Fibroblast of skin of right quadriceps (primary cell): ENCODE measurements at regions not wholly inside any gene's neighbourhood (a gene's known extent, or its start where the extent isn't known, plus 50 kb on each side); places are given as distances from the start of the nearest gene placed in this dataset.

Experiments used
- DNase-seq: peaks from one replicate; pipeline ENCODE4 v3.0.0-alpha.2; 2013

DNA sequence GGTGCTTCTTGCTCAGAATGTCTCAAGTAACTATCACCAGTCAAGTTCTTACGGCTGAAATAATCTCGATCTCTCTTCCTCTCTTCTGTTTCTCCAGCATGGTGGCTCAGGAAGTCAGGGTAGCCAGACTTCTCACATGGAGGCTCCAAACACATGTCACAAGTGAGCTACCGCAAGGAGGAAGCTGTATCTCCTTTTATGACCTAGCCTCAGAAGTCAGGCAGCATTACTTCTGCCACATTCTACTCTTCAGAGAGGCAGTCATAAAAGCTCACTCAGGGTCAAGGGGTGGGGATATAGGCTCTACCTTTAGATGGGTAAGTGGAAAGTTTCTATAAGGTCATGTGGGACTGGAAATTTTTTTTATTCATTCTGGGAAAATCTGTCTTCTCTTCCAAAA lies 86.6 kb upstream of the NEO1 start:
- no peak for DNase-seq

DNA sequence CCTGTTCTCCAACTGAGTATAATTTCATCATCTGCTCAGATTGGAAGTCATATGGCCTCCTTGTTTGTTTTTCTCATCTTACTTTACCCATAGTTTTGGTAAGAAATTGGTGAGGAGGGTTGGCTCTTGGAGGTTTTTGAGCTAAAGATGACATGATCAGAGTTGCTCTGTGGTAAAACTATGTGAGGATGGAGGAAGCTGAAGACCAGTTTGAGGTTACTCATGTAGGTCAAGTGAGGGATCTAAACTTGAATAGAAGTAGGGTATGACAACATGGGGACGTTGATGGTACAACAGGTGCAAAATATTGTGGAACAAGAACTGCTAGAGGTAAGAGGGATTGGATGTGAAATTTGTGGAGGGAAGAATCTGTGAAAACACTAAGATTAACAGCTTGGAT lies 87.7 kb upstream of the NEO1 start:
- no peak for DNase-seq

DNA sequence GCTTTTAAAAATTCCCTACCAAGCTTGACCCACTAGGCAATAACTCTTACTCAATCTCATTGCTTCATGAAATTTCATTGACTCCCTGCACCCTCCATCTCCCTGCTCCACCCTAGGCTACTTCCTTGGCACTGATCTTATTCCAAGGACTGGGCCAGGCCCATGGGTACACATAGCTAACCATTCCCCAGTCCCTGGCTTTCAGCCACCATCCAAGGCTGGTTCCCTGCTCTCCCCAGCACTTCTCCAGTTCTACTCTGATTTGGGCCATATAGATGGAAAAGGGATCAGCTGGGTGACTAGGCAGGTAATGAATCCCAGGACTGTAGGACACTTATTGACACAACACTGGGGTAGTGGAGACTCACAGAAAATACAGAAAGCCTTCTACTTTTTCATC lies 88.1 kb upstream of the NEO1 start:
- DNase-seq = no peak

DNA sequence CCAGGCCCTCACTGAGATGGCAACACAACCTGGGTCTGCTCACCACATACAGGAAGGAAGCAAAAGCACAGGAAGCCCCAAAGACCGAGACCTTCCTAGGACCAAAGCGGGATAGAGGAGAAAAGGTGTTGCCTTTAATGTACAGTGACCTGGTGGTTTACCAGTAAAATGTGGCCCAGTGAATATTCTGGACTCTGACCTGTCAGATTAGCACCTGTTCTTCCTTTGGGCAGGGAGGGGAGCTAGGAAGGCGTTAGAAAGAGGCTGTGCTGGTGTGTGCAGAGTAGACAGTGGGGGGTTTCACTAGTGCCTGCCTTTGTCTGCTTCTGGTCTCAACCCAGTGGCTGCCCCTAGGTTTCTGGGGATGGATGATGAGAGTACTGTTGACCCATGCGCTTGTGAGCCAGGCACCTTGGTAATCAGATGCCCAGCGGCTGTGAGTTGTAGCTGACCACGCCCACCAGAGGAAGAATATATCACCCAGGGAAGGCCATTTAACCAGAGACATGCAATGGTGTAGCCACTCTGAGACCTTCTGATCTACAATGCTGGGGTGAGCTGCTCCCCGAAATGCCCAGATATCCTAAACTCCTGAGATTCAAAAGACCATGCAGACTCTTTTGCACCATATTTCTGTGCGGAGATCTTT lies 90.1 kb upstream of the NEO1 start:
- no peak for DNase-seq

DNA sequence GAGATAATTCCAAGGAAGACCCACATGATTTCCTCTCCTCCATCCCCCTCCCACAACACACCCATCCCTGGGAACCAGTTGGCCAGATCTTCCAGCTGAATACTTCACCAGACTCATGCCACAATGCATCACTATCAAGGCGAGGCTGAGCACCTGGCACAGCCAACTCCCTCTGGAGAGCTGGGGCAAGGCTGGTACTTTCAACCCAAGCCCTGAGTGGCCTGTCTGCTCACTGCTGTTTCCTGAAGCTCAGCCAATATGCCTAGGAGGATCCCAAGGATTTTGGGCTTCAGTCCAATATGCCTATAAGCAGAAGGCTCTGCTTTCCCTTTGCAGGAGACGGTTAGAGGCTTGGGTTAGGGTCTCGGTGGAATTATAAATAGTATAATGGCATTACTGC lies 90.9 kb upstream of the NEO1 start:
- DNase-seq = no peak

DNA sequence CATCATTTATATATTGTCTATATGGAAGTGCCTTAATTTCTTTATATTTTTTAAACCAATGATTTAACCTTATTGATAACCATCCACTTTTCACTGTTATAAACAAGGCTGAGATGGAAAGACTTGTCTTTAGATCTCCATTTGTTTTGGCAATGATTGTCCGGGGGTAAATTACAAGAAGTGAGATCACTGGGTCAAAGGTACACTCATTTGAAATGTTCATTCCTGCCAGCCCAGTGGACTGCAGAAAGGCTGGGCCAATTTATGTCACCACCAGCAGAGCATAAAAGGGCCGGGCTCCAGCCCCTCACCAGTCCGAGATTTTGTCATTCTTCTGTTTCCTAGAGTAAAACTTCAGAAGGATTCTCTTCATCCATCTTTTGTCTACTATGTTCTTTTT lies 93.6 kb upstream of the NEO1 start:
- no peak for DNase-seq

DNA sequence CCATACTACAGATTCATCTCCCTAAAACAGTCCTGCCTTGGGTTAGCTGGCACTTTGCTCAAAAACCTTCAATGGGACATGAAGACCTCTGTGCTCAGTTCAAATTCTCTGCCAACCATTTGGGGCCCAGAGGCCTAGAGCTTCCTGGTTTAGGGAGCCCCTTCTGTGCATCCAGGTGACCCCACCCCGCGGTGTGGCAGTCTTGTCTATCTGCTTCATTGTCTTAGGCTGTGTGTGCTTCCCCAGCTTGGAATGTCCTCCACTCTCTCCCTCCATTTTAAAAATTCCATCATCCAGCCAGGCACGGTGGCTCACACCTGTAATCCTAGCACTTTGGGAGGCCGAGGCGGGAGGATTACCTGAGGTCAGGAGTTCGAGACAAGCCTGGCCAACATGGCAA lies 99.0 kb upstream of the NEO1 start:
- no peak for DNase-seq

DNA sequence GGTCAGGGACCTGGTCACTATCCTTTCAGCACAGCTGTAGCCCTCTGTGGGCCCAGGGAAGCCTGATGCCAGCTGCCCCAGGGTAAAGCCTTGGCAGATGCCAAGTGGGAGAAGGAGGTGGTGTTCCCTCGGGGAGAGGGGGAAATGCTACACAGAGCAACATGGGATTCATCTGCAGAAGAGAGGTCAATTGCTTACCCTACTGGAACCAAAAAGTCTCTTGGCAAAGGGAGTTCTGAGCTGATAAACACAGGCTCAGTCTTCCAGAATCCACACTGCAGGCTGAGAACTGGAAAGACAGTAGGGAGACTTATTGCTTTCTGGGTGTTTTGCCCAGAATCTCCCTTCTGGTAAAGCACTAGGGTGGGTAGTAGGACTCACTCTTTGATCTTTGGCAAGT lies 100.1 kb upstream of the NEO1 start:
- no peak for DNase-seq

DNA sequence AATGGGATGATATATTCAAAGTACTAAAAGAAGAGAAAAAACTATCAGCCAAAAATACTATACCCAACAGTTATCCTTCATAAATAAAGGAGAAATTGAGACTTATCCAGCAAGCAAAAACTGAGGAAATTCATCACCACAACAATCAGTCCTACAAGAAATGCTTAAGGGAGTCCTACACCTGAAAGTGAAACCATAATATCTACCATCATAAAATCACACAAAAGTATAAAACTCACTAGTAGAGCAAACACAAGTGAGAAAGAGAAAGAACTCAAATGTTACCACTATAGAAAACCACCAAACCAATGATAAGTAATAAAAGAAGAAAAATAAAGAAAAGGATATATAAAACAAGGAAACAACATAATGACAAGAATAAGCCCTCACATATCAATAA lies 103.6 kb upstream of the NEO1 start:
- DNase-seq = no peak

DNA sequence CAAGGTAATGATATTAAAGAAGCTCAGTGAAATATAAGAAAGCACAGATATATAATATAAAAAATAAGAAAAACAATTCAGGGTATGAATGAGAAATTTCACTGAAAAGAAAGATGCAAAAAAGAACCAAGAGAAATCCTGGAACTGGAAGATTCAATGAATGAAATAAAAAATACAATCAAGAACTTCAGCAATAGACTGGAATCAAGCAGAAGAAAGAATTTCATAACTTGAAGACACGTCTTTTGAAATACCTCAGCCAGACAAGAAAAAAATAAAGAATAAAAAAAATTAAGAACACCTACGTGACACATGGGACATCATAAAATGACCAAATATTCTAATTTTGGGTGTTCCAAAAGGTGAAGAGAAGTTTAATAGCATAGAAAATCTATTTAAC lies 104.6 kb upstream of the NEO1 start:
- DNase-seq = no peak

DNA sequence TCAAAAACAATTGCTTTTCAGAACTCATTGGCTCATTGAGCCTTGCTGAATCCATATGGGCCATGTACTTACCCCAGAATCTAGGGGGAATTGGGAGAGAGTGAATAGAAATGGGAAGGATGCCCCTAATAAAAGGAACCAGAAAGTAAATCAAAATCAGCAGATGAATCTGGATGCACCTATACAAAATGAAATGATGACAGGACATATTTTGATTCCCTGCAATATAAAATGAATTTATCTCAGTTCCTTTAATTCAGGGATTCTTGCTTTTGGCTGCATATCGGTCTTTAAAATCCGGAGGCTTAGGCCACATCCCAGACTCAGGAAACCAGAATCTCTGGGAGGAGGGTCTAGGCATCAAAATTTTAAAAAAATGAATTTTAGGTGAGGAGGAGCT lies 107.7 kb upstream of the NEO1 start:
- no peak for DNase-seq

DNA sequence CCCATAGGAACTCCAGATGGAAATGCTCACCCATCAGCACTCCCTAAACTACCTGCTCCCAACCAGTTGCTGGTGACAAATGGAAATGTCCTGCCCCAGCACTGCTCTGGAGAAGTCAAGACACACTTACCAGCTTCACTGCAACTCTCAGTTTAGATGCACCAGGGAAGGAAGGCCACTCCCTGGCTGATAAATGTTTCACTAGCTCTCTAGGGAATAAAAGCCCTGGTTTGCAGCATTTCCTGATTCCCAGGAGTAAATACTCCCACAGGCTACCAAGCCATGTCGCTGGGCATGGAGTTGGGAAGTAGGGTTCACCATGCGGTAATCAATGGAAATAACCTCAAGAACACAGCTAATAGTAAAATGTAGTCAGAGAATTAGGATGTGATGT lies 112.0 kb upstream of the NEO1 start:
- no peak for DNase-seq

DNA sequence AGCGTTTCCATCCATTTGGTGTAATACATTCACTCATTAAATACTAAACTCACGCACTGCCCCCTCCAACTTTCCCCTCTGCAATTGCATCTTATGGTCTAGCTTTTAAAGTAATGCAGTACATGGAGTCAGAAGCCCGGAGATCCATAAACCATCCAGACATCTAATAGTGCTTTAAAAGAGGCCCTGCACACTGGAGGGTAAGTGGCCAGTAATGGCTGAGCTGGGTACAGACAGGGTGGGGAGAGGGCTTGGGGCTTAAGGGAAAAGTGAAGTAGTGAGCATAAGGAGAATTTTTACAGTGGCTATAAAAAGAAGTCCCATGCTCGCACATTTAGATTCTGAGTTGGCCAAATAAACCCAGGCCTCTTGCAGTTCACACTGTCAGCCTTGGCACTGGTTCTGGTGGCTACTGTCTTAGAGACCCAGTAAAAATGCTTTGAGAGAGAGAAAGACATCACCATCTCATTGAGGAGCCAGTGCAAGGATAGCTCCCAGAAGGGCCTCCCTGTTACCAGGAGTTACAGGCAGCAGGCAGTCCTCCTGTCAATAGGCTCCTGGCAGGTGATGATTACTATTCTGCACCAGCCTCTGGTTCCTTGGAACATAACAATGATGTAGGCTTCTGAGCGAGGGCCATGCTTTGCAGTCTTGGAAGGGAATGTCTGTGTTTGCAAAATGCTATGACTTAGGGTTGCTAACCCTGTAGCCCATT lies 112.6 kb upstream of the NEO1 start:
- no peak for DNase-seq

DNA sequence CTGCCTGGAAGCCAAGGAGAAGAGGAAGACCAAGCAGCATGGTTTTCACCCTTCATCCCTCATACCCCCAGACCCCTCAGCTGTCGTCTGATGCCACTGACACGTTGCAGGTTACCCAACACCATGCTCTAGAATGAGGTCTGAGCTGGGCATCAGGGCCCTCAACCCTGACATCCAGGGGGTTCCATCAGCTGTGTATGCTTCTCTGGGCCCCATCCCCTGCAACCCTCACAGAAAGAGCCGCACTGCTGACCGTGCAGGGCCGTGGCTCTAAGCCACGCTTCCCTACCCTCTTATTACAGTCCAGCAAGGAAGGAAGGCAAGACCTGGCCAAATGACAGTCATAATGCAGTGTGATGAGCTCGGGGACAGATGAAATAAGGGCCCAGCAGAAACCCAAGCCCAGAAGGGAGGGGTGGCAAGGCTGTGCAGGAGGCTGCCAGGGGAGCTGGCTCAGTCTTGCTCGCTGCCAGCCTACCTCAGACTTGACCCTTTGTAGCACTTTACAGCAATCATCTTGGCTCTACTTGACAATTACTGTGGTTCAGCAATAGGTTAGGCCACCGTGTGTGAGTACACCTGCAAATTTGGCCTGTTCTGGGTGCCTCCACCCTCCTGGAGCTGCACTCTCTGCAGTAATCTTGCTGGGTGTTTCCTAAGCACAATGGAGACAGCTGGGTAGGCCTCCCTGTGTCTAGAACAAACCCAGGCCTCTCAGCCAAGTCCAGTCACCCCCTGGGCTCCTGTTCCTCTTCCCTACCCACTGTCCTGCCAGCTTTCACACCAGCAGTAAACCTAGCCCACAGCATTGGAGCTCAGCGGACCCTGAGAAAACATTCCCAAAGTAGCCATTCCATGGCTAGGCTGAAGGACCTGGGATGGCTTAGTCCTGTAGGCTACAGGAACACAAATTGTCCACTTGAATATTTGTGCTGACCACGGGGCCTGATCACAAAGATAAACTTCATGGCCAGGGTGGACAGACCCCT lies 115.3 kb upstream of the NEO1 start:
- DNase-seq = no peak

DNA sequence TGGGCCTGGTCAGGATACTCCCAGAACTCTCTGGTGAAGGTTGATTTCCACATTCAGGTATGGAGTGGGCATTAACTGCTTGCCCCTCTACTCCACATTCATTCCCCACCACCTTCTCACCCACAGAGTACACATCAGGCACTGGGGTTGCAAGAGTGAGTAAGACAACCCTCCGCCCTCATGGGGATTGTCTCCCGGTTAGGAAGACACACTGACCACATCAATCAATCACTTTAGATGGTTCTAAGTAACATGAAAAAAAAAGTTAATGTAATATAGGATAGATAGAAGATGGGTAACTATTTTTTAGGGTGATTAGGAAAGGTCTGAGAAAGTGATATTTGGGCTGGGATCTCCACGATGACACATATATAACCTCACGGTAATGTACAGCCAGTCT lies 116.0 kb upstream of the NEO1 start:
- no peak for DNase-seq

DNA sequence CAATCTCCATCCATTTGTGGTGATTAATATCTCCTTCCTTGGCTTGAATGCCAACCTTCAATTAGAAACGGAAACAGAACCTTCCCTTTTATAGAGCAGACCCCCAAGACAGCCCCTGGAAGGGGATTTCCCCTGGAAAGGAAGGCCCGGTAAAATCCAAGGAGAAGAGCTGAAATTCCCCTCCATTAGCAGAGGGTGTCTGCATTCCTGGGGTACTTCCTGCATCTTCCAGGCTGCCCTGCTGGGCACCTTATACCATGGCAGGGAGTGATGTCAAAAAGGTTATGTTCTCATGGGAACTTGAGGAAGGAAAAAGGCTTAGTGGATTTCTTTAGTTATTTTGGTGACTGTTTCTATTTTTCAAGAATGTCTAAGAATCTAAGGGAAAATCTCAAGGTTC lies 116.7 kb upstream of the NEO1 start:
- no peak for DNase-seq

DNA sequence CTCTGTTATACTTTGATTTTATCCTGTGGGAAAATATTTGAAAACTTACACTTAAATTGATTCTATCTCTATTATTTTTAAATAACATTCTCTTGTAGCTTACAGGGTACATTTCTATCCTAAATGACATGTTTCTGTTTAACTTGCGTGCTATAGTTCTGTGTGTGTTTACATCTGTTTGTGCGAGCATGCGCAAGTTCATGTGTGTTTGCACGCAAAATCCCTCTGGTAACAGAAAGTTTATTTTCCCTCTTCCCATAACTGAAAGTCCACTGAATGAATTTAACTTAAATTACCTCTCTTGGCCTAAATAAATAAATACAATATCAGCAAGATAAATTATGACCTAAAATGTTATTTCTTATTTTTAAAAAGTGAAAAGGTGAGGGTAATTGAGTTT lies 117.3 kb upstream of the NEO1 start:
- no peak for DNase-seq

DNA sequence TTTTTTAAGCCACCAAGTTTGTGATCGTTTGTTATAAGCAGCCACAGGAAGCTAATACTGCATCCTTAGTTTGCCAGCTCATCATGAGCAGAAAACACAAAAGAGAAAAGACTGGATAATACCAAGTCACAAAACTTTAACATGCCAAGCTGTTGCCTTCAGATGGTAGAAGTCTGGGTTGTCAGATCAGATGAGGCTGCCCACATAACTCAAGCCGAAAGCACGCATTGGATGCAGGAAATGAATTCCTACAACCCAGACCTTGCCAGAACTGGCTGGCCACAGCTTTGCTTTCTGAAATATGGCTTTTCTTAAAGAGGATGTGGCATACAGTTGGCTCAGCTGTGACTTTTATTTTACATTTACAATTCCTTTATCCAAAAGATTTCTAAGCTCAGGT lies 118.3 kb upstream of the NEO1 start:
- DNase-seq = peak; percentile 14

DNA sequence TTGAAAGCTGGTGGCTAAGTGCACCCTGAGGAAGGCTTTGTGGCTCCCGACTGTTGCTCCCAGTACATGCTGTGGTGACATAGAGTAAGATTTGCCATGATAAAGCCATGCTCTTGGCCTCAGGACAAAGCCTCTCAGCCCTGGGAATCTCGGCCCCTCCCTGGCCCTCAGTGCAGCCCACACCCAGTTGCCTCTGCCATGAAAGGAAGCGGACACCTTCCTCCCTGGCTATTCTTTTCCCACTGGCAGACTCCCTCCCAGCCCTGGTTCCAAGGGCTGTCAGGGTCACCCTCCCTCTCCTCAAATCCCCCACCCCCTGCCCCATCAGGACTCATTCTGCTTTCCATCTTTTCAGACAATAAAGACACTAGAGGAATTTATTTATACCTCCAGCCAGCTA lies 119.8 kb upstream of the NEO1 start:
- no peak for DNase-seq

DNA sequence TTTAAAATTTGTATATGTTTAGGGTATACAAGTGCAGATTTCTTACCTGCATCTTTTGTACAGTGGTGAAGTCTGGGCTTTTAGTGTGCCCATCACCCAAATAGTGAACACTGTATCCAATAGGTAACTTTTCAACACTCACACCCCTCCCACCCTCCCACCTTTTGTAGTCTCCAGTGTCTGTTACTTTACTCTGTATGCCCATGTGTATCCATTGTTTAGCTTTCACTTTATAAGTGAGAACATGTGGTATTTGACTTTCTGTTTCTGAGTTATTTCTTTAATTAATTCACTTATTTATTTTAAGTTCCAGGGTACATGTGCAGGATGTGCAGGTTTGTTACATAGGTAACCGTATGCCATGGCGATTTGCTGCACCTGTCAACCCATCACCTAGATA lies 124.8 kb upstream of the NEO1 start:
- no peak for DNase-seq

DNA sequence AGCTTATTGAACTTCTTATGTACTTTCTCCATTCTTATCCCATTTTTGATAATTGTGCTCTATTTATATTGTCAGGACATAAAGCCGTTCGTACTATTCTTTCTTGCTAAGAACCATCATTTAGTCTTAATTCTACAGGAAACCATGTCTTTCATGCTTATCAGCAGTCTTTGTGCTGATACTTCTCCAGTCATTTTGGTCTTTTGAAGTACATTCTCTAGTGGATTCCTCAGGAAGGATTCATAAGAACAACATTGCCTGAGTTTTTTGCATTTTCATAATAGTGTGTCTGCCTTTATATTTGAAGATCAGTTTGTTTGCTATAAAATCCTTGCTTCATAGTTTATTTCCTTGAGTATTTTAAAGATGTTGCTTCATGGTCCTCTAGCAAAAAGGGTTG lies 126.6 kb upstream of the NEO1 start:
- no peak for DNase-seq

DNA sequence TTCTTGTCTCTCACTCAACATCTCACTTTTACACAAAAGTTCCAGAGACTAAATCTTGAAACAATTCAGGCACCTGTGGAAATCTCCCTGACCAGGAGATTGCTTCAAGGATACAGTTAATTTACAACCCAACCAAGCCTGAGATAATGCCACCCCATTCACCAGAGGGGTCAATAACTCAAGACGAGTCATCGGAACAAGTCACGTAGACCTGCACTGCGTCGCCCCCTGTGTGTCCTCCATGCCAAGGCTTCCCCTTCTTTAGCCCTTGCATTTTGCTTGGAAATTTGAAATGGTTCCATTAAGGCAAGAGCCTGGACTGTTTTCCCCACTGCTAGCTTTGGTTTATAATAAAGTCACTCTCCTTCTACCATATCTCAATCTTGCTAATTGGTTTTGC lies 129.0 kb upstream of the NEO1 start:
- no peak for DNase-seq

DNA sequence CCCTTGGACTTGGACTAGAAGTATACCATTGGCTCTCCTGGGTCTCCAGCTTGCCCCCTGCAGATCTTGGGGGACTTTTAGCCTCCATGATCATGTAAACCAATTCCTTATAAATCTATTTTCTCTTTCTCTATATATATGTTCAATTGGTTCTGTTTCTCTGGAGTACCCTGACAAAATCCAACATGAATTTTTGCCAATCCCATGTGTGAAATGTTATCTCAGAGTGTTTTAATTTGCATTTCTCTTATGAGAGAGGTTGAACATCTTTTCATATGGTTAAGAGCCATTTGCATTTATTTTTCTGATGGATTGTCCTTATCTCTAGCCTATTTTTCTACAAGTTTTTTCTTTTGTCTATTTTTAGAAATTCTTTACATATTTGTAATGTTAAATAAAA lies 131.7 kb upstream of the NEO1 start:
- DNase-seq = no peak

DNA sequence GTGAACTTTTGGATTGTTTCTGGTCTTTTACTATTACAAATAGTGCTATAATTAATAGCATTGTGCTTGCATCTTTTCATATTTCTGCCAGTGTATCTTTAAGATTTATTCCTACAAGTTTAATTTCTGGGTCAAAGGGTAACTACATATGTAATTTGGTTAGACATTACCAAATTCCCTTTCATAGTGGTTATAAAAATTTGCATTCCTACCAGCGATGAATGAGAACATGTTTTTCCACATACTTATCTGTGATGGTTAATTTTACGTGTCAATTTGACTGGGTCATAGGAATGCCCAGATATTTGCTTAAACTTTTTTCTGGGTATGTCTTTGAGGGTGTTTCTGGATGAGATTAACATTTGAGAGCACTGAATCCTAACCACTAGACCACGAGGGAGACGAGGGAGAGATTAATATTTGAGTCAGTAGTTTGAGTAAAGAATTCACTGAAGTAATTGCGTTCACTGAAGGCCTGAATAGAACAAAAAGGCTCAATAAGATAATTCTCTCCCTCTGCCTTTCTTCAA lies 132.3 kb upstream of the NEO1 start:
- DNase-seq = peak; percentile 8
